HG03139 (cell line): ENCODE measurements at regions not wholly inside any gene's neighbourhood (a gene's known extent, or its start where the extent isn't known, plus 50 kb on each side); places are given as distances from the start of the nearest gene placed in this dataset.

ENCODE experiments used
- ATAC-seq: cut with Tn5 transposase; IDR thresholded peaks from one replicate; pipeline ENCODE4 v1.9.1; 2021; ENCODE audit not compliant: unreplicated experiment

DNA sequence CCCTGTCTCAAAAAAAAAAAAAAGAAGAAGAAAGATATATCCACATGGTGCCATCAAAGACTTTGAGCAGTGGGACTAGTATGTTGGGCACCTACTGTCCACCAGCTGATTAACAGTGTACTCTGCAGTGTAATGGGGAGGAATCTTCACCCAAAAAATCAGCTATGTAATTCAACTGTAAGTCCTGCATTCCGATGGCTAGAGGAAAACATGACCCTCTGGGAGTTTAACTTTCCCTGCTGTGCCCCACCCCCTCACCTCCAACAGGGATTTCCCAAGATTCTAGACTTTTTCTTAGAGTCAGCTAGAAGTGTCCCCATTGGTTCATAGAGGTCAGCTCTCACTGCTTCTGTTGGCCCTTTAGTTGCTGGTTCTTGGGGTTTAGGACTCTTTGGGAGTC is 221.2 kb upstream of the CLINT1 start:
- ATAC-seq: no peak

DNA sequence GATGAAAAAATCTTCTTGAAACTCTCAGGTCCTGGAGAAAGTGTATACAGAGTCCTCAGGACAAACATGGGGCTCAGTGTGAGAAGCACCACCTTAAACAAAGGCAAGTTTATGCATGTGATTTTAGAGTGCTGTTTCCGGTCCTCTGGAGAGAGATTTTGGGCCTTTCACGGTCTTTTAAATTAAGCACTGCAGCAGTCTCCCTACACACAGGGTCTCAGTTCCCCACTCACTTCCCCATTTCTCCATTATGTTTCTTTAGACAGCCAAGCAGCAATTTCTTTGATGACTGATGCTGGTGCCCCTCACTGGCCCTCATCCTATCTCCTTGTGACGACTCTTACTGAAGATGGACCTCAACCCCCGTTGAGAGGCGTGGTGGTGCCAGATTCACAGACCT is 220.2 kb upstream of the CLINT1 start:
- no peak for ATAC-seq

DNA sequence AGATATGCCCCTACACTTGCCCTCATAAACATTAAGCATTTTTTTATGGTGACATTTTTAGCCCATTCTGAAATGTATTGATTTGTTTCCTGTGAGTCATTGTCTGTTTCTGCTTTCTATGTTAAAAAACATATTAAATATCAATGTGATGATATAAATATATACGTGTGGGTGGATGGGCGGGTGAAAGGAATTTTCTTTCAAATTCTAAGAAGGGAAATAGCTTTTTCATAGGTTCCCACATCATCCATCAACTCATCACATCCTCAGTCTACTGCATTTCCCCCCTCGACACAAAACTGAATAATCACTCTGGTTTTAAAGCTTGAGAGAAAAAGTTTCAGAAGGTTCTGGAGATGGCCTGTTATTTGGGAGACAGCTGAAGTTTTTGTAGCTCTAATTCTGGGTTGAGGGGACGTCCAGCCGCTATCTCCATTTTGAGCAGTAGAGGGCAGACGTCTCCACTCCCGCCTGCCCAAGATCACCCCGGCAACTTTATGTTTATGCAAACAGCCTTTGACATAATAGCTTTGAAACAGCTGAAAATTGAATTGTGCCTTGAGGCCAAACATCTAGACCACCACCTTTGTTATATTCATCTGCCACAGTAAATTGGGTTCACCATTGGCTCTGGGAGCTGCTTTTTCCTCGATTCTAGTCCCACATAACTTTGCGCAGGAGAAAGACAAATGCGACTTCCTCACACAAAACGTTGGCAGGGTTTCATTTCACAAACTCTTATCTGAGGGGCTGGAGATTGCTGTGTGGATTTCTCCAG is 216.2 kb upstream of the CLINT1 start:
- peak; percentile 90 for ATAC-seq

DNA sequence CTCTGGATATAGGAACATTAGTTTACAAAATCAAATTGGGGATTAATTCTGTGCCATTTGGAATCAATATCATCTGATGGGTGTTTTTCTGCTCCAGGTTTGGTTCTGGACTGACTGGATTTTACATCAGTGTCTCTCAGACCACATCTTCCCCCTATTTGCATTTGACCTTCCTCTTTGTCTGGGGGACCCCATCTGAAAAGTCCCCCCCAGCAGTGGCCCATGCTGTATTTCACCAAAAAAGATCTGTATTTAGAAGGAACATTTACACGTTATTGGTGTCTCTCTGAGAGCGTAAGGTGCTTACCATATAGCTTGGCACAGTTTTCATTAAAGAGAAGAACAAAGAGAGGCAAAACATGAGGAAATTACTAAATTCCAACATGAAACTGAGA is 215.6 kb upstream of the CLINT1 start:
- no peak for ATAC-seq

DNA sequence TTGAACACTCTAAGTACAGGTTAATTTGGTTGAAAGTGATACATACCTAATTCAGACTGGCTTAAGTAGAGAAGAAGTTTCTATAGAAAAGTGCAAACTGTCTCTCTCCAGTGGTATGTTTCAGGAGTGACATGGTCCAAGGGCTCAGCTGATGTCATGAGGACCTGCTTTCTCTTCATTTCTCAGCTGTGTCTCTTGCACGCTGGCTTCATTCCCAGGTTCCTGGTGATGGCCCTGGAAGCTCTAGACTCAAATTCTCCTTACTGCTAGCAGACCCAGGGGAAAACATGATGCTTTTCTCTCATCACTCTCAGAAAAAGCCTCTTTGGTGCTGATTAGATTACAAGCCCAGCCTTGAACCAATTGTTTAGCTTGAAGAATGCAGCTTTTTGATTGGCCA is 211.9 kb upstream of the CLINT1 start:
- ATAC-seq: no peak

DNA sequence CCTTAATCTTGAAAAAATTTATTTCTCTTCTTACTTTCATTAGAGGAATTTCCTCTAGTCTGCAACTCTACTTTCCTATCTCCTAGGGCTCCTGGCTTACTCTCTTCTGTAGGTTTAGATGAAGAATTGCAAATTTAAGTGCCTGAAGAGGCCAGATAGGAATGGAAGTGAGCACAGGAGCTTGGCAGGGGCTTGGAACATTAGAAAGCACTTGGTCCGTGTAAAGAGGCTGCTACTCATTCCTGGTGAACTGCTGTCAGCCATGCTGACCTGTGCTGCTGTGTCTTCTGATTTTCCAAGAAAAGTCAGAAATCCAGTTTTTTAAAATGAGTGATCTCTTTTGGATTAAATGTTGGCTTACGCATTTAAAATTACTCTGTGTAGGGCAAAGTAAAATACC is 210.9 kb upstream of the CLINT1 start:
- no peak for ATAC-seq

DNA sequence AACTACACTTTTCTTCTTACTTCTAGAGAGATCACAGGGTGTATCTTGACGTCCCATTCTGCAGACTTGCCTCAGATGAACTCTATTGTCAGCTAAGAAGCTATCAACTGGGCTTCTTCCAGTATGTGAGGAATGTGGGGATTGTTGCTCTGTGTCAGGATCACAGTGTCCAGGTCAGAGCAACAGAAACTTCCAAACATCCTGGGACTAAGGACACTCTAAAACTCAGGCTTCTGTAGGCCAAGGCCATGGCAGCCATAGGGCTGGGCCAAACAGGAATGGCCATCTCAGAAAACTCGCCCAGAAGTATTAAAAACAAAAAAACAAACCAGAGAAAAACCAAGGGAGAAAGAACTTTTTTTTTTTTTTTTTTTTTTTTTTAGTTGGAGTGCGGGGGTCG is 210.0 kb upstream of the CLINT1 start:
- no peak for ATAC-seq

DNA sequence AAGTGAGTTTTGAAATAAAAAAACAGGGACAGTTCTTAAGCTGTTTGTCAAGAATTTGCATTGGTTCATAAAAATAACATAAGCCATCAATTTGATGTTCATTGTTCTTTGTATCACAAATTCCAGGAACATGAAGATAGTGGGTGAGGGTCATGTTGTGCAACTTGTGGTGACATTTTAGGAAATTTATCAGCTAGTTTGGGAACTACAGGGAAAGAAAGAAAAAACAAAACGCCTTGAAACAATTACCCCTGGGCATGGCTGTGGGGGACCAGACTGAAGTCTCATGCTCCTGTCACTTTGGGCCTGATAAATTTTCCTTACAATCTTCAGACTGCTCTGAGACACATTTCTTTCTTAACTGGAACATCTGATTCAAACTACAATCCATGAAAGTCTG is 207.1 kb upstream of the CLINT1 start:
- no peak for ATAC-seq

DNA sequence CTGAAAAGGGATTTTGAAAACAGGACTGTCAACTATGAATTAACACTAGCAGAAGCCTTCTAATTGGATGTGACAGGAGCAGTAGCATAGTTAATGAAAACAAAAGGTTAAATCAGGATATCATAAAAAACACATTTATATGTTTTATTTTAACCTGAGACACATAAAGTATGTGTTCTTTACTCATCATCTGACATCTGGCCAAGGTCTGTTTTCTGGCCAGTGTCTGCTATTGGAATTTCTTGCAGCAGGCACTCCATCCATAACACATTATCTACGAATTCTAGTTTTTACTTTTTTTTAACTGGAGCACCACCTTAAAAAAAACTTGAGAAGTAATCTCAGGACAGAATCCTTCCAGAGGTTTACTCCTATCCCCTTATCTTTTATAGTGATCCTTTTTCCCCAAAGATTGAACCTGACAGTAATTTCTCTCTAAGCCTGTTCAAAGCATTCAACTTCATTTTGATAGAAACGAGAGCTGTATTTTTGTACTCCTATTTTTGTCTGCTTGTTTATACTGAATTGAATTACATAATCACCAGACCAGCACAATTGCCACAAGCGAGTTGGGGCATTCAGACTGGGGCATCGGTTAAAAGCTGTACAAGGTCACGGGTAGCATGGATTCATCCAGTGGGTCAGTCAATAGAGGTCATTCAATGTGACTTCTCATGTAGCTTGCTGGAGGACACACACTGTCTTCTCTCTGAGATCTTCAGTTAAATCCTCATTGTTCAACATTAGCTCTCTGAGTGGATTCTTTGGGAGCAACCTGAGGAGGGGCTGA is 205.6 kb upstream of the CLINT1 start:
- ATAC-seq: no peak

DNA sequence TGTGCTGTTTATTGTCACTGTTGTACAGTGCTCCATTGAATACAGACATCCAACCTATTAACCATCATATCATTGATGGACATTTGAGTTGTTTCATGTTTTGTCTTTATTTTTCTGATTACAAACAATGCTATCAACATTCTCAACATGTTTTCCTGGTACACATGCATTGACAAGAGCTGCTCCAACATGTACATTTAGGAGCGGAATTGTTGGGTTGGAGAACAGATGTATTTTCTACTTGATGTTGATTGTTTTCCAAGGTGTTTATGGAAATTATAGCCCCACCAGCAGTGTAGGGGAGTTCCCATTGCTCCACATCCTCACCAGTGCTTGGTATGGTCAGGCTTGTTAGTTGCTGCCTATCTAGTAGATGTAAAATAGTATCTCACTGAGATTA is 204.1 kb upstream of the CLINT1 start:
- no peak for ATAC-seq

DNA sequence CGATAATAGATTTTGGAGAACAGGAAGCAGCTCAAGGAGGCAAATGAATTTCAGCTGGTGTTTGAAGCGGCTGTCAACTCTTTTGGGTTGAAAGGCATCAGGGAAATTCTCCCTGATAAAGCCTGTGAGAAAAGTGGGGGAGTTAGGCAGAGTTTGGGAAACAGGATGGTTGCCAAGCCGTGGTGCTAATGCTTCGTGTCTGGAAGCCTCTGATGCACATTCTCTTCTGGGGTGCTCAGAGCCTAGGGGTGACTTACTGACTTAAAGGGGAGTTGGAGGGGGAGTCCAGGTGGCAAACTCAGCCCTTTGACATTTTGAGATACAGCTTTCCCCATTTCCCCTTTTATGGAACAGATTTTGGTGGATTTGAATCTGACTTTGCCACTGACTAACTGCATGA is 202.5 kb upstream of the CLINT1 start:
- ATAC-seq: no peak

DNA sequence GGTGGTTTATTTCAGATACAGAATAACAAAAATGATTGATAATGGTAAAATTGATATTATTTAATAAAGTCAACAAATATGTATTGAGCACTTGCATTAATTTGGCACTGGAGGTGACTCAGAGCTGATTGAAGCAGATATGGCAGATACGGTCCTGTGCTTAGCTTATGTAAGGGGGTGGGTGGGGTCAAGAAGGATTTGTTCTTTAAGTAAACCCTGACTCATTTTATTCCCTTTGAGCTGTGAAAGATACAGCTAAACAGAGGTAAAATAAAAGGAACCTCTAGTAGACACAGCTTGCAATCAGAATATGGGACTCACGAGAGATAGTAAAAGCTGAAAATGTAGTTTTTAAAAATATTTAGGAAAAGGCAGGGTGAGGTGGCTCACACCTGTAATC is 201.3 kb upstream of the CLINT1 start:
- ATAC-seq: no peak

DNA sequence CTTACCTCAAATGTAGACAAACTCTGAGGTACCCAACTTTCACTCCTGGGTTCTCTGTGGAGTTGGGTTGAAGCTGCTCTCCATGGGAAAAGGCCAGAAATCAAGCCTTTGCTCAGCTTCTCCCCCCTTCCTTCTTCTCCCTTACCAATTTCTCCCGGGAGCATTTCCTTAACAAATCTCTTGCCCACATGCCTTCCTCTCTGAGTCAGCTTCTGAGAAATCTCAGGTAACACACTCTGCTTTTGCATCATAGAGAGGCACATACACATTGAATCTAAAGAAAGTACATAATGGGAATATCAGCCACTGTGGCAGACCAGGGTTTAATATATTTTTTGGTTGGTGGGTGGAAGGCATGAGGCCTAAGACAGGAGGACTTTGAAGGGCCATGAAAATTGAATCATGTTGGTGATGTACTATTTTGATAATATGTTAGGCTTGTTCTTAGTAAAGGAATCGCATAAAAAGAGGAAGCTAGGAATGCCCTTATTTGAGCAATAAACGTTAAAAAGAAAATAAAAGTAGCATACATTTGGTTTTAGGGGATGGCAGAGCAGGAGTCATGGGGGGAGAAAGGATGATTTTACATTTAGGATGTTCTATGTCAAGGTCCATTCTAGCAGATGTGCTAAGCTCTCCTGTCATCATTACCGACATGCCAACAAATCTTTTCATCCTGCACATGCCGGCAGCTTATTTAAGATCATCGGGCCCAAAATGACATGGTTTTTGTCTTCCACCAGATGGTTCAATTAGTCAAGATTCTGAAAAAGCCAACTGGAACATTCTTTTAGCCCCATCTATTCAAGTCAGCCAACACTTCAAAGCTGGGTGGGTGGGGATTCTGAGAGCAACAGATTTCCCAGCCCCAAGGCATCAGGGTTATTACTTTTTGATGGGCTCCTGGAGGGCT is 199.5 kb upstream of the CLINT1 start:
- ATAC-seq: no peak

DNA sequence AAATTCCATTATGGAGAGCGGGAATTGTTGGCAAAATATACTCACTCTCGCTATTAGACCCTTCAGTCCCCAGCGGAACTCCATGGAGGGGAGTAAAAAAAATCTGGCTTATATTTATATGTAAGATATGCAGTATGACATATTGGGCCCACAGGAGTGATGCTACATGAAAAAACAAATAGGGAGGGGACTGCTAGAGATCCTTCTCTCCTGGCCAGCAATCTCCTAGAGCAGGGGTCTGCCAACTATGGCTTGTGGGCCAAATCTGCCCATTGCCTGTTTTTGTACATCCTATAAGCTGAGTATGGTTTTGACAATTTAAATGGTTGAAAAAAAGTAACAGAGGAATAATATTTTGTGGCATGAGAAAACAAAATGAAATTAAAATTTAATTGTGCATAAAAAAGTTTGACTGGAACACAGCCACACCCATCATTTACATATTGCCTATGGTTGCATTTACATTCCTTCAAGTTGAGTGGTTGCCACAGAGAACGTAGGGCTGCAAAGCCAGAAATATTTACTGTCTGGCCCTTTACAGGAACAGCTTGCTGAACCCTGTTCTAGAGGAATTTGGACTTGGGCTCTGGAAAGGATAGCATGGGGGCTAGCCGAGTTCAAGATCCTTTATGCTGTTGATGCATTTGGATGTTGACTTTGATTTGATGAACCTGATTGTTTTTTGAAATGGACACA is 197.3 kb upstream of the CLINT1 start:
- ATAC-seq: no peak

DNA sequence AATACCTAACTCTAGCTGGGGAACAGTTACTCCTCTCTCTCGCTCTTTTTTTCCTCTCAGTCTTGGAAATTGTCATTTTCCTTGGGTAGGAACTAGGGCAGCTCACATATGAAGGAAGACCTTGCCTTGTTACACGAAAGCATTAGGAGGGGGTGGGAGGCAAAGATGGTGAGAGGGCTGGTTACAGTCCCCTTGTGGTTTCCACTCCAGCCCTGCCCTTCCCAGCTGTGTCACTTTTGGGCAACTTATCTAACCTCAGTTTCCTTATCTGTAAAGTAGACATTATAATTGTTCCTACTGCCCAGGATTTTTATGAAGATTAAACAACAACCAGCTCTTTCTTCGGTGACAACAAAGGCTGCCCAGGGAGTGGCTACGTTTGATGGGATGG is 196.2 kb upstream of the CLINT1 start:
- ATAC-seq: no peak

DNA sequence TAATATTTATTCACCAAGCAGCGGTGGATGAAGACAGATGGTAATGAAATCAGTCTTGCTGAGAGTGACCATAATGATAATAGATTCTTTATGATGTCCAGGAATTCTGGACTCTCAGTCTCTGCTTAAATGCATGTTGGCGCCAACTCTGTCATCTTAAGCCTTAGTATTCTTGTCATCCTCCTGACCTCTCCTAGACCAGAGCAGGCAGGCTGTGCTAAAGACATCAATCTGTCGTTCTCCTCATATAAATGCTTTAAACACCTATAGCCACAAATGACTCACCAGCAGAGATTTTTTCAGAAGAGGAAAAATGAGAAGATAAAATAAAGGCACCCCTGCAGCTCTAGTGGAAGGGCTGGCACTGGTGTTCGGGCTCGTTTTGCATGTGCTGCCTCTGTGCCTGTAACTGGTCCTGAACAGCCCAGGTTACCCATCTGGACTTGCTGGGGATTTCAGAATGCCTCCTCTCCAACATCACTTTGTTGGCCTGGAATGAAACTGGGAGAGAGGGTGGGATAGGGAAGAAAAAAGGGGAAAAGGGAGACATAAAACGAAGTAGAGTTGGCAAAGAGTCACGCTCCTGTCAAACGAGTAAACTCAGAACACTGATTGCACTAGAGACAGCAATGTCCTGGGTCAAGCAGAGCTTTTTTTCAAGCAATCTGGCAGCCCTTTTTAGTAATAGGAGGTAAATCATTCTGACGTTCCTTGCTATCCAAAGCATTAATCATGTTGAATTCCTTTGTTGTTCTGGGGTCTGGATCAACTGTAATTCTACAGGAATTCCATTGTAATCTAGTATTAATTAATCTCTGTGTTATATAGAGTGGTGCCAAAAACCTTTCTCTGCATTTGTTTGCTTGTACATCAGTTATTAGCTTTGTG is 195.5 kb upstream of the CLINT1 start:
- ATAC-seq: no peak

DNA sequence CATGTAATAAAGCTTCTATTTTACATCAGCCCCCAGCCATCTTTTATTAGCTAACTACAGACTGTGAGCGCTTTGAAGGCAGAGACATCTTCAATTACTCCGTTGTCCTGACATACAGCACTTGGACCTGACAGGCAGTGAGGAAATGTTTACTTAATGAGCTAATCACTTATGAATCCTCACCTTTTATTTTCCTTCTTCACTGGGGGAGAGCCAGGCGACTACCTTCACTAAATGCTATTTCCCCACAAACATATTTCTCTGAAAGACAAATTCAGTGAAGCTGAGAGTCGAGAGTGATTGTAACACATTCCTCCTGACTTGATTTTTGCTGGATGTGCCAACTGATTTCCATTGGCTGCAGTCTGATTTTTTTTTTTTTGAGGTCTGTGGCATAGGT is 192.1 kb upstream of the CLINT1 start:
- ATAC-seq: no peak

DNA sequence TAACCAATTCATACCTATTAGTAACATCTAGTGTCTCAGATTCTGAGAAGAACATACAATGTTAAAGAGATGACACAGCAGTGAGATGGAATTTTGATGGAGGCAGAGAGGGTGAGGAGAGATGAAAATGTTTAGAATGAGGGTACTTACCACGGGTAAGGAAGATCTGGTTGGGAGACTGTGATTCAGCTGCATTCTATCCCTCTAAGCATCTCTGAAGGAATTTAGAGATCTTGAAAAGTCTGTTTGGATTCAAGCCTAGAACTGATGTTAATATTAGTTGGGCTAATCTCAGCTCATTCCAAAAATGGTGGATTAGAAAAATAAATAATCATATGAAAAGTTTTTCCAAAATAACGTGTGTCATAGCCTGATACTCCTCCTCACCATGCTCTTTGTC is 191.5 kb upstream of the CLINT1 start:
- ATAC-seq: no peak

DNA sequence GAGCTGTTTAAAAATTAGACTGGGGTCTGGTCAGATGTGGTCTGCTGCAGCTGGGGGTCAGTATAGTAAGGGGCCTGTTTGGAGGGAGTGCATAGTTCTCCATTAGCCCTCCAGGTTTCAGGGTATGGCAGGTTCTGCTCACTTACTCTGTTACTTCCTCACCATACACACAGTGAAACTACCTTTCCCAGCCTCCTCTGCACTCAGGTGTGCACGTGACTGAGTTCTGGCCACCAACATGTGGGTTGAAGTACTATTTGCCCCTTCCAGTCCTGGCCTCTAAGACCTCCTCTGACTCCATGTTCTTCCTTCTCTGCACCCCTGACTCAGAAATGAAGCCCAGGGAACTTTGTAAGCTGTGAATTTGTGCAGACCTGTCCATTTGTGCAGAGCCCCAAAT is 190.5 kb upstream of the CLINT1 start:
- no peak for ATAC-seq

DNA sequence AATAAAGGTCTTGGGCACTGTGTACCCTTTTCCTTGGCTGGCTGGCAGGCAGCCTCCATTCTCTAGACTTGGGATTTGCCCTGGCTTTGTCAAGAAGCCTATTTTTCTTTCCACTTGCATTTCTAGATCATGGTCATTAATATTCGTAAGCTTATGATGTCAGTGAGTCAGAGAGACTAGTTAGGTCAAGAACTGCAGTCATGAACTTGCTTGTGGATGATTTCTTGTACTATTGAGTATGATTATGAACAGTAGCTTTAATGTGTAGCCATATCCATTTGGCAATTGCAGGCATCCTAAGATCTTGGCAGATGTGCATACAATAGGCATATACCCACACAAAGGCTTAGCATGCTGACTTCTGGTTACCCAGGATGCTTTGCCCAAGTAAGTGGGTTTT is 186.8 kb upstream of the CLINT1 start:
- no peak for ATAC-seq
